IPS-20b (cell line): ENCODE measurements at regions not wholly inside any gene's neighbourhood (a gene's known extent, or its start where the extent isn't known, plus 50 kb on each side); places are given as distances from the start of the nearest gene placed in this dataset.

Source experiments
- H3K27ac ChIP-seq: one replicate; pipeline ENCODE4 v1.5.1; 2013; ENCODE audit warnings: low read length
- H3K27me3 ChIP-seq: 2 replicates; pipeline ENCODE4 v1.6.1; 2013; ENCODE audit warnings: mild to moderate bottlenecking, low read length, inconsistent platforms; ENCODE audit not compliant: insufficient read depth
- H3K36me3 ChIP-seq: 2 replicates; pipeline ENCODE4 v1.6.1; 2013; ENCODE audit warnings: low read depth, mild to moderate bottlenecking, inconsistent platforms, low read length, moderate library complexity; ENCODE audit not compliant: insufficient read depth
- H3K4me1 ChIP-seq: 2 replicates; pipeline ENCODE4 v1.6.1; 2013; ENCODE audit warnings: mild to moderate bottlenecking, control low read depth, inconsistent platforms, low read length, moderate library complexity; ENCODE audit not compliant: insufficient read depth
- H3K4me3 ChIP-seq: 2 replicates; pipeline ENCODE4 v1.5.1; 2013; ENCODE audit warnings: mild to moderate bottlenecking, low read length, inconsistent platforms
- H3K9ac ChIP-seq: 2 replicates; pipeline ENCODE4 v1.6.1; 2013; ENCODE audit warnings: low read depth, mild to moderate bottlenecking, inconsistent platforms, low read length, moderate library complexity
- H3K9me3 ChIP-seq: 2 replicates; pipeline ENCODE4 v1.6.1; 2013; ENCODE audit warnings: mild to moderate bottlenecking, low read depth, low read length, inconsistent platforms; ENCODE audit not compliant: insufficient read depth

GRCh38 chr7:12890586-12890985 is 203.2 kb downstream of the ARL4A start:
- H3K27ac ChIP-seq, result no peak overlapping the region
- no peaks in the 10 kb centered on the region for H3K4me1 ChIP-seq
- no peaks in the 10 kb centered on the region for H3K36me3 ChIP-seq
- H3K9me3 ChIP-seq, result no peaks in the 10 kb centered on the region
- H3K4me3 ChIP-seq, result no peak overlapping the region
- no peak overlapping the region for H3K9ac ChIP-seq
- H3K27me3 ChIP-seq, result no peaks in the 10 kb centered on the region

- Histone ChIP-seq H3K27me3 (no peaks in the 10 kb centered on the region), H3K9me3 (no peaks in the 10 kb centered on the region), H3K4me1 (no peaks in the 10 kb centered on the region), H3K36me3 (no peaks in the 10 kb centered on the region), H3K27ac (no peak overlapping the region), H3K4me3 (no peak overlapping the region), H3K9ac (no peak overlapping the region)
Observed at GRCh38 chr7:12893292-12893691, 205.9 kb downstream of the ARL4A start.

GRCh38 chr7:12895296-12895695 is 207.9 kb downstream of the ARL4A start:
- no peak overlapping the region for H3K27ac ChIP-seq
- no peaks in the 10 kb centered on the region for H3K27me3 ChIP-seq
- no peaks in the 10 kb centered on the region for H3K36me3 ChIP-seq
- H3K4me3 ChIP-seq, result no peak overlapping the region
- no peak overlapping the region for H3K9ac ChIP-seq
- no peaks in the 10 kb centered on the region for H3K9me3 ChIP-seq
- H3K4me1 ChIP-seq, result no peaks in the 10 kb centered on the region

GRCh38 chr7:12896316-12896715 is 208.9 kb downstream of the ARL4A start:
- Histone ChIP-seq H3K36me3 (no peaks in the 10 kb centered on the region), H3K27ac (no peak overlapping the region), H3K4me1 (no peaks in the 10 kb centered on the region), H3K4me3 (no peak overlapping the region), H3K9me3 (no peaks in the 10 kb centered on the region), H3K9ac (no peak overlapping the region), H3K27me3 (no peaks in the 10 kb centered on the region)

- no peak overlapping the region for H3K27ac ChIP-seq
- H3K36me3 ChIP-seq, result no peaks in the 10 kb centered on the region
- no peak overlapping the region for H3K9ac ChIP-seq
- H3K4me3 ChIP-seq, result no peak overlapping the region
- no peaks in the 10 kb centered on the region for H3K27me3 ChIP-seq
- H3K9me3 ChIP-seq, result no peaks in the 10 kb centered on the region
- H3K4me1 ChIP-seq, result no peaks in the 10 kb centered on the region
Observed at GRCh38 chr7:12898004-12898403, 210.6 kb downstream of the ARL4A start.

GRCh38 chr7:12898620-12899019 is 211.2 kb downstream of the ARL4A start:
- Histone ChIP-seq H3K4me1 (no peaks in the 10 kb centered on the region), H3K9me3 (no peaks in the 10 kb centered on the region), H3K4me3 (no peak overlapping the region), H3K27ac (no peak overlapping the region), H3K9ac (no peak overlapping the region), H3K36me3 (no peaks in the 10 kb centered on the region), H3K27me3 (no peaks in the 10 kb centered on the region)

GRCh38 chr7:12905671-12906070 is 218.2 kb downstream of the ARL4A start:
- Histone ChIP-seq H3K9ac (no peak overlapping the region), H3K9me3 (no peaks in the 10 kb centered on the region), H3K27ac (no peak overlapping the region), H3K27me3 (no peaks in the 10 kb centered on the region), H3K4me1 (no peaks in the 10 kb centered on the region), H3K4me3 (no peak overlapping the region), H3K36me3 (no peaks in the 10 kb centered on the region)

- Histone ChIP-seq H3K27me3 (no peaks in the 10 kb centered on the region), H3K9me3 (no peaks in the 10 kb centered on the region), H3K4me3 (no peak overlapping the region), H3K4me1 (no peaks in the 10 kb centered on the region), H3K9ac (no peak overlapping the region), H3K36me3 (no peaks in the 10 kb centered on the region), H3K27ac (no peak overlapping the region)
Observed at GRCh38 chr7:12907774-12908173, 220.3 kb downstream of the ARL4A start.

- Histone ChIP-seq H3K36me3 (no peaks in the 10 kb centered on the region), H3K27ac (no peak overlapping the region), H3K4me3 (no peak overlapping the region), H3K9me3 (no peaks in the 10 kb centered on the region), H3K27me3 (no peaks in the 10 kb centered on the region), H3K9ac (no peak overlapping the region), H3K4me1 (no peaks in the 10 kb centered on the region)
Observed at GRCh38 chr7:12909483-12909882, 222.1 kb downstream of the ARL4A start.

- no peaks in the 10 kb centered on the region for H3K36me3 ChIP-seq
- no peak overlapping the region for H3K27ac ChIP-seq
- H3K9ac ChIP-seq, result no peak overlapping the region
- no peaks in the 10 kb centered on the region for H3K4me1 ChIP-seq
- no peaks in the 10 kb centered on the region for H3K9me3 ChIP-seq
- no peak overlapping the region for H3K4me3 ChIP-seq
- no peaks in the 10 kb centered on the region for H3K27me3 ChIP-seq
Observed at GRCh38 chr7:12911053-12911452, 223.6 kb downstream of the ARL4A start.

- Histone ChIP-seq H3K36me3 (no peaks in the 10 kb centered on the region), H3K9ac (no peak overlapping the region), H3K27me3 (no peaks in the 10 kb centered on the region), H3K4me3 (no peak overlapping the region), H3K4me1 (no peaks in the 10 kb centered on the region), H3K9me3 (no peaks in the 10 kb centered on the region), H3K27ac (no peak overlapping the region)
Observed at GRCh38 chr7:12913002-12913401, 225.6 kb downstream of the ARL4A start.

GRCh38 chr7:12917801-12918200 is 230.4 kb downstream of the ARL4A start:
- Histone ChIP-seq H3K9ac (no peak overlapping the region), H3K4me1 (no peaks in the 10 kb centered on the region), H3K4me3 (no peak overlapping the region), H3K27me3 (no peaks in the 10 kb centered on the region), H3K27ac (no peak overlapping the region), H3K36me3 (no peaks in the 10 kb centered on the region), H3K9me3 (no peaks in the 10 kb centered on the region)
